KMS-11 (cell line): ENCODE measurements at regions not wholly inside any gene's neighbourhood (a gene's known extent, or its start where the extent isn't known, plus 50 kb on each side); places are given as distances from the start of the nearest gene placed in this dataset.
"Not testable (repeated sequence)": the region's sequence is repeated elsewhere in the genome, so short reads cannot be mapped to it uniquely, and the experiment has no call there.

ENCODE experiments used
- H2AFZ ChIP-seq: fragments of 200-600 bp; sonication (generic); 2 replicates; pipeline ENCODE4 v1.6.1; 2016; ENCODE audit warnings: antibody characterized with exemption, mixed run types, low read depth
- H3K27ac ChIP-seq: fragments of 200-600 bp; sonication (generic); 2 replicates; pipeline ENCODE4 v1.6.1; 2016; ENCODE audit warnings: mild to moderate bottlenecking, mixed run types
- H3K27me3 ChIP-seq: fragments of 200-600 bp; sonication (generic); 2 replicates; pipeline ENCODE4 v1.6.1; 2017; ENCODE audit warnings: mild to moderate bottlenecking, low read depth, mixed run types, moderate library complexity; ENCODE audit not compliant: insufficient read depth
- H3K36me3 ChIP-seq: fragments of 200-600 bp; sonication (generic); 2 replicates; pipeline ENCODE4 v1.6.1; 2017; ENCODE audit warnings: mild to moderate bottlenecking, mixed run types; ENCODE audit not compliant: insufficient read depth
- H3K4me1 ChIP-seq: fragments of 200-600 bp; sonication (generic); 2 replicates; pipeline ENCODE4 v1.6.1; 2016; ENCODE audit warnings: mild to moderate bottlenecking, low read depth, mixed run types; ENCODE audit not compliant: poor library complexity, severe bottlenecking
- H3K4me2 ChIP-seq: fragments of 200-600 bp; sonication (generic); 2 replicates; pipeline ENCODE4 v1.7.0; 2016; ENCODE audit warnings: mild to moderate bottlenecking, mixed run types
- H3K4me3 ChIP-seq: fragments of 200-600 bp; sonication (generic); IDR thresholded peaks from 2 replicates; pipeline ENCODE4 v1.6.1; 2017; ENCODE audit warnings: low read depth, low read length, mixed read lengths; ENCODE audit not compliant: insufficient read depth
- H3K79me2 ChIP-seq: fragments of 200-600 bp; sonication (generic); 2 replicates; pipeline ENCODE4 v1.6.1; 2016; ENCODE audit warnings: low read depth, mixed run types; ENCODE audit not compliant: insufficient read depth
- H3K9ac ChIP-seq: fragments of 200-600 bp; sonication (generic); 2 replicates; pipeline ENCODE4 v1.6.1; 2016; ENCODE audit warnings: mild to moderate bottlenecking, mixed run types
- H4K20me1 ChIP-seq: fragments of 200-600 bp; sonication (generic); 2 replicates; pipeline ENCODE4 v1.6.1; 2016; ENCODE audit warnings: mild to moderate bottlenecking, mixed run types; ENCODE audit not compliant: insufficient read depth
- CTCF ChIP-seq: fragments of 200-600 bp; sonication (generic); conservative IDR thresholded peaks from 2 replicates; pipeline ENCODE4 v1.6.1; 2017; ENCODE audit warnings: low read depth, mild to moderate bottlenecking, antibody characterized with exemption, low read length, moderate library complexity, mixed read lengths

GRCh38 chr1:80533093-80533492 lies 1267.6 kb upstream of the ADGRL2 start:
- no peaks in the 10 kb centered on the region for H3K27me3 ChIP-seq
- no peaks in the 10 kb centered on the region for H4K20me1 ChIP-seq
- H2AFZ ChIP-seq: no peak overlapping the region
- H3K27ac ChIP-seq: no peak overlapping the region
- no peaks in the 10 kb centered on the region for H3K36me3 ChIP-seq
- no peak overlapping the region for H3K4me3 ChIP-seq
- no peaks in the 10 kb centered on the region for H3K79me2 ChIP-seq
- no peak for TF ChIP-seq CTCF
- H3K4me1 ChIP-seq: no peaks in the 10 kb centered on the region
- H3K4me2 ChIP-seq: no peak overlapping the region
- H3K9ac ChIP-seq: no peak overlapping the region

GRCh38 chr1:80531182-80531581 lies 1269.6 kb upstream of the ADGRL2 start:
- no peaks in the 10 kb centered on the region for H3K4me1 ChIP-seq
- no peak overlapping the region for H3K9ac ChIP-seq
- H4K20me1 ChIP-seq: no peaks in the 10 kb centered on the region
- TF ChIP-seq CTCF: no peak
- H3K27ac ChIP-seq: no peak overlapping the region
- H3K4me3 ChIP-seq: no peak overlapping the region
- H3K36me3 ChIP-seq: no peaks in the 10 kb centered on the region
- no peak overlapping the region for H2AFZ ChIP-seq
- H3K79me2 ChIP-seq: no peaks in the 10 kb centered on the region
- no peaks in the 10 kb centered on the region for H3K27me3 ChIP-seq
- H3K4me2 ChIP-seq: no peak overlapping the region

- Histone ChIP-seq H3K27ac (no peak overlapping the region), H3K79me2 (no peaks in the 10 kb centered on the region), H3K4me3 (no peak overlapping the region), H3K4me2 (no peak overlapping the region), H3K27me3 (no peaks in the 10 kb centered on the region), H4K20me1 (no peaks in the 10 kb centered on the region), H3K9ac (no peak overlapping the region), H3K4me1 (no peaks in the 10 kb centered on the region), H2AFZ (no peak overlapping the region), H3K36me3 (no peaks in the 10 kb centered on the region)
- no peak for TF ChIP-seq CTCF
Measured at GRCh38 chr1:80529546-80529945, 1271.2 kb upstream of the ADGRL2 start.

GRCh38 chr1:80523861-80524260 lies 1276.9 kb upstream of the ADGRL2 start:
- Histone ChIP-seq H3K4me1 (no peaks in the 10 kb centered on the region), H2AFZ (no peak overlapping the region), H3K4me2 (no peak overlapping the region), H3K4me3 (no peak overlapping the region), H3K27ac (no peak overlapping the region), H3K36me3 (no peaks in the 10 kb centered on the region), H3K9ac (no peak overlapping the region), H4K20me1 (no peaks in the 10 kb centered on the region), H3K27me3 (no peaks in the 10 kb centered on the region), H3K79me2 (no peaks in the 10 kb centered on the region)
- no peak for TF ChIP-seq CTCF

GRCh38 chr1:80523071-80523470 lies 1277.7 kb upstream of the ADGRL2 start:
- H3K27me3 ChIP-seq, H3K36me3 ChIP-seq, H2AFZ ChIP-seq, H3K4me2 ChIP-seq, H3K79me2 ChIP-seq, H3K9ac ChIP-seq, H4K20me1 ChIP-seq, H3K4me3 ChIP-seq, H3K4me1 ChIP-seq, H3K27ac ChIP-seq: not testable (repeated sequence)
